Heart right ventricle (tissue), 16 donors: ENCODE measurements at regions not wholly inside any gene's neighbourhood (a gene's known extent, or its start where the extent isn't known, plus 50 kb on each side); places are given as distances from the start of the nearest gene placed in this dataset.
"Not testable (repeated sequence)": the region's sequence is repeated elsewhere in the genome, so short reads cannot be mapped to it uniquely, and the experiment has no call there.

Source experiments
- ATAC-seq, 8 donors: fragments of 200-7000 bp; cut with Tn5 transposase; one replicate each; pipeline ENCODE4 v1.9.1; 2020; ENCODE audit warnings: mild to moderate bottlenecking in 8 of 8, moderate library complexity in 8 of 8, moderate number of reproducible peaks in 1 of 8
- DNase-seq, 2 donors: peaks; one replicate each; pipeline ENCODE4 v3.0.0-alpha.2; 2020
- H3K27ac ChIP-seq, 10 donors: fragments of 200-600 bp; sonication (generic) in 2 of 10; one replicate each; pipeline versions ENCODE4 v1.5.0 to v1.8.0; 2020 to 2022; ENCODE audit warnings: mild to moderate bottlenecking in 3 of 10
- H3K27me3 ChIP-seq, 7 donors: fragments of 200-600 bp; one replicate each; pipeline ENCODE4 v1.8.0; 2021 to 2022; ENCODE audit warnings: mild to moderate bottlenecking in 2 of 7
- H3K36me3 ChIP-seq, 9 donors: fragments of 200-600 bp; sonication (generic) in 1 of 9; one replicate each; pipeline versions ENCODE4 v1.5.0 to v1.8.0; 2020 to 2022; ENCODE audit warnings: mild to moderate bottlenecking in 2 of 9
- H3K4me1 ChIP-seq, 9 donors: fragments of 200-600 bp; sonication (generic) in 1 of 9; one replicate each; pipeline versions ENCODE4 v1.5.0 to v1.8.0; 2020 to 2022; ENCODE audit warnings: mild to moderate bottlenecking in 4 of 9
- H3K4me3 ChIP-seq, 10 donors: fragments of 200-600 bp; sonication (generic) in 2 of 10; one replicate each; pipeline versions ENCODE4 v1.5.0 to v1.8.0; 2020 to 2022; ENCODE audit warnings: mild to moderate bottlenecking in 7 of 10, moderate library complexity in 2 of 10
- H3K9me3 ChIP-seq, 11 donors: fragments of 200-600 bp in 10 of 11; sonication (generic) in 2 of 11; one replicate each; pipeline versions ENCODE4 v1.5.0 to v1.8.0; 2013 to 2022; ENCODE audit warnings: mild to moderate bottlenecking in 2 of 11, control low read depth in 1 of 11, moderate library complexity in 1 of 11
- WGBS, 2 donors: extraction: QIAGEN DNeasy Blood & Tissue Kit; methylation state at CpG; one replicate each; pipeline ENCODE4 v1.1.7; 2013; ENCODE audit warnings: inconsistent platforms in 1 of 2; 5-methylcytosine and 5-hydroxymethylcytosine counted together
- intact Hi-C, 10 donors: fragments of 100-400 bp; cut with DNase I; formaldehyde crosslinking; loops; one replicate each; pipeline versions ENCODE4 v1.11.1 to v1.14.2; 2022
- TF ChIP-seq, protein P1 (sequence below), 9 donors: fragments of 200-600 bp; sonication (generic) in 2 of 9; IDR thresholded peaks; one replicate each; pipeline versions ENCODE4 v1.5.0 to v1.8.0; 2021 to 2022; ENCODE audit warnings: antibody characterized with exemption in 9 of 9, mild to moderate bottlenecking in 5 of 9, moderate library complexity in 1 of 9
- donor health status: Arrhythmogenic right ventricular cardiomyopathy.
- donor health status: ischemic (EF 13 %, LVEDD 7.1; RV severe dilation, severe dysfunction).
- donor health status: healthy with polysubstance abuse.
- donor health status: DM: no; HTN: yes; CAD: no.
- donor health status: DM: no; HTN: no; CAD: no.
- donor health status: ischemic (EF 25% LVEDD 6.9; RV normal size, moderate dysfunction).
- donor health status: ischemic (EF 25% LVEDD 5.7; RV mildly dilated, moderate dysfunction).
- donor health status: healthy.
- donor health status: DM: yes; HTN: yes; CAD: no.
- donor health status: Ischemic cardiomyopathy.
- donor health status: ischemic (EF 35%, LVEDD 5.7; RV mildly dilated, moderate dysfunction).
- donor health status: nonischemic (EF 11% LVEDD 7.7; RV severe dilation, severe dysfunction).
- donor health status: DM: yes; HTN: yes; CAD: no.
- donor health status: PGD.
- donor health status: ischemic (EF 29% LVEDD 5.4; RV normal size, mild dysfunction).
- donor health status: nonischemic (EF 23%, LVEDD 6.1; RV moderate dilation, normal function).

DNA sequence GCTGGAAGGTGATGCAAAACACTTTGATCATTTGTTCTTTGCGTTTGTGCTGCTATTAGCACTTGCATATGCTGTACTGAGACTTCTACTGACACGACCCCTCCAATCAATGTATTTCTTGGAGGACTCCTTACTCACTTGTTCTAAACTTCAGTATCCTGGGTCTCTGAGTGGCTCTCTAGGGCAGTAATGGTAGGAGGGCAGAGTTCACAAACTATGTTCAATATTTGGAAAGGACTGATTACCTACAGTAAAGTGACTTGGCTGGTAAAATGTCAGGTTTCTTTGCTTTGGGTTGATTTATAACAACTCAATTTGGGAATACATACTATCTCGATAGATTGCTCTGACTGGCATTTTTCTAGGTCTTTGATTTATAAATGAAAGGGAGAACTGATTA lies 93.7 kb downstream of the TRIM43 start:
- intact Hi-C loops = no loop called here
- no peaks in the 10 kb centered on the region for H3K36me3 ChIP-seq
- H3K27ac ChIP-seq = no peak overlapping the region
- DNase-seq (no peak), ATAC-seq (no peak)
- no peak overlapping the region for H3K4me3 ChIP-seq
- H3K4me1 ChIP-seq = peaks cover 0 to 23% (median 7%) of the 10 kb centered on the region in 9 donors
- TF ChIP-seq, protein P1, sequence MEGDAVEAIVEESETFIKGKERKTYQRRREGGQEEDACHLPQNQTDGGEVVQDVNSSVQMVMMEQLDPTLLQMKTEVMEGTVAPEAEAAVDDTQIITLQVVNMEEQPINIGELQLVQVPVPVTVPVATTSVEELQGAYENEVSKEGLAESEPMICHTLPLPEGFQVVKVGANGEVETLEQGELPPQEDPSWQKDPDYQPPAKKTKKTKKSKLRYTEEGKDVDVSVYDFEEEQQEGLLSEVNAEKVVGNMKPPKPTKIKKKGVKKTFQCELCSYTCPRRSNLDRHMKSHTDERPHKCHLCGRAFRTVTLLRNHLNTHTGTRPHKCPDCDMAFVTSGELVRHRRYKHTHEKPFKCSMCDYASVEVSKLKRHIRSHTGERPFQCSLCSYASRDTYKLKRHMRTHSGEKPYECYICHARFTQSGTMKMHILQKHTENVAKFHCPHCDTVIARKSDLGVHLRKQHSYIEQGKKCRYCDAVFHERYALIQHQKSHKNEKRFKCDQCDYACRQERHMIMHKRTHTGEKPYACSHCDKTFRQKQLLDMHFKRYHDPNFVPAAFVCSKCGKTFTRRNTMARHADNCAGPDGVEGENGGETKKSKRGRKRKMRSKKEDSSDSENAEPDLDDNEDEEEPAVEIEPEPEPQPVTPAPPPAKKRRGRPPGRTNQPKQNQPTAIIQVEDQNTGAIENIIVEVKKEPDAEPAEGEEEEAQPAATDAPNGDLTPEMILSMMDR (IDR thresholded peaks at IDR 0.05) = no peak
- no peaks in the 10 kb centered on the region for H3K27me3 ChIP-seq
- no peaks in the 10 kb centered on the region for H3K9me3 ChIP-seq
- WGBS, 2 donors = 84 to 90% methylated on average over 3 of the region's 3 CpGs

DNA sequence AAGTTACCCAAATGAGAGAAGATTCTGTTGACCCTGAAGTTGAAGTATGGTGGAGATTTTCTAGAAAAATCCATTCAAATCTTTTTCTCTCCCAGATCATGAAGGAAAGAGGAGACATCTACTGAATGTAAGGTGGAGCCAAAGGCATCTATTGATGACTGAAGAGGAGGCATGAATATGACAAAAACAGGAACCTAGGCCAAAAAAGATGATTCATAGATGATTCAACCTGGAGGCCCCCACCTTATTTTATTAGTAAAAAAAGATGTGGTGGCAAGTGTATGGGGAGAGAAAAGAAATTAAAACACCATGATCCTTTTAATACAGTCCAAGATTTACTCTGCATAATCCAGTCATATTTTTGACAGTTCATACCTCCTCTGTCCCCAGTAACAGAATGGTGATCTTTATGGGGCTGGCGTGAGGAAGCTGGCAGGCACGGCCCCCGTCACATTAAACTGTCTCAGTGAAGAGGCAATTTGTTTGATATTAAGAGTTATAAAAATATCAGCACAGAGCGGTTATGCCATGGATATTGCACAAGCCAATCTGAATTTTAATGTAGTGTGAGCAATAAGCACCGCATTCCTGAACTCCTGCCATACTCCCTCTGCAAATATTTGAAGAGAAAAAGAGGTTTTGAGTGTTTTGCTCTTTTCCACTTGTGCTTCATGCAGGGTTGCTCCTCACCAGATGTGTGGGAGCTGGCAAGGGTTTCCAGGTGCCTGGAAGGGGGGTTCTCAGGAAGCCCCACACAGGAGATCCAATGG lies 94.4 kb downstream of the TRIM43 start:
- intact Hi-C loops = not testable (repeated sequence)
- 70 to 79% methylated on average over 5 of the region's 5 CpGs for WGBS, 2 donors

DNA sequence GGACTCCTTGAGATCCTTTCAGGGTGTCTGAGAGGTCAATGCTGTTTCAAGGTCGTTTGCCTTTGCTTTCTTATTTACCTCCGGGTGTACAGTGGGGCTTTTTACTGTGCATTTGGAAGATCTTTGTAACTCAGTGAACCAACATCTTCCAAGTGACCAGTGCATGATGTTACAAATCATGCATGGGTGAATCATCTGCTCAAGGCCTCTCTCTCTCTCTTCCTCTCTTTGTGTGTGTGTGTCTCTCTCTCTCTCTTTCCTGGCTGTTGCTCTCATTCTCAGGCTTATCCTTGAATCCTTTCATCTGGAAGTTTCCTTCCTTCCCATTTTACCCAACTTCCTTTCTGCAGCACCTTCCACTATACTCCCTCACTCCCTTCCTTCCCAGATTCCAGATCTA lies 96.1 kb downstream of the TRIM43 start:
- H3K4me1 ChIP-seq, H3K9me3 ChIP-seq, H3K36me3 ChIP-seq, H3K27me3 ChIP-seq, ATAC-seq, H3K4me3 ChIP-seq, DNase-seq, H3K27ac ChIP-seq, intact Hi-C loops: not testable (repeated sequence)
- WGBS, 2 donors = 72 to 100% methylated on average over 1 to 2 of the region's 2 CpGs

More for the DNA sequence above, 94.4 kb downstream of the TRIM43 start:
- DNase-seq, H3K27ac ChIP-seq, ATAC-seq, H3K27me3 ChIP-seq, H3K4me3 ChIP-seq, H3K9me3 ChIP-seq, H3K36me3 ChIP-seq: not testable (repeated sequence)
- peaks cover 0 to 20% (median 7%) of the 10 kb centered on the region in 9 donors for H3K4me1 ChIP-seq

DNA sequence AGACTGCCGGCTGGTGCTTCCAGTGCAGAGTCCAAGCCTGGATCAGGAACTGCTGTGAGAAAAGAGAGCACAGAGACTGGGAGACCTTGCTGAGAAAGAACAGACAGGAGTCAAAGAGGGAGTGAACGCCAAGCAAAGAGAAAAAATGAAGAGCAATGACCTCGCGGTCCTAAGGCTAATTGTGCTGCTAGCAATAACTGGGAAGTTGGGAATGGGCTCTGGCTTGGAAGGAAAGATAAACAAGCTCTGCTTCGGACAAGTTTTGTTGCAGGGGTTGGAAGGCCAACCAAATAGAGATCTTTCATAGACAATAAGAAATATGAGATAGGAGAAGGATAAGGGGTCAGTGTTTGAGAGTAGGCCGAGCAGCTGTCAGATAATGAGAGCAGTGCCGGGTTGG lies 99.4 kb downstream of the TRIM43 start:
- ATAC-seq, intact Hi-C loops, H3K9me3 ChIP-seq, DNase-seq, H3K27me3 ChIP-seq, H3K4me3 ChIP-seq, H3K27ac ChIP-seq, H3K36me3 ChIP-seq: not testable (repeated sequence)
- H3K4me1 ChIP-seq = peaks cover 0 to 12% (median 4%) of the 10 kb centered on the region in 9 donors
- 74% methylated on average over 7 of the region's 7 CpGs for WGBS, 2 donors

DNA sequence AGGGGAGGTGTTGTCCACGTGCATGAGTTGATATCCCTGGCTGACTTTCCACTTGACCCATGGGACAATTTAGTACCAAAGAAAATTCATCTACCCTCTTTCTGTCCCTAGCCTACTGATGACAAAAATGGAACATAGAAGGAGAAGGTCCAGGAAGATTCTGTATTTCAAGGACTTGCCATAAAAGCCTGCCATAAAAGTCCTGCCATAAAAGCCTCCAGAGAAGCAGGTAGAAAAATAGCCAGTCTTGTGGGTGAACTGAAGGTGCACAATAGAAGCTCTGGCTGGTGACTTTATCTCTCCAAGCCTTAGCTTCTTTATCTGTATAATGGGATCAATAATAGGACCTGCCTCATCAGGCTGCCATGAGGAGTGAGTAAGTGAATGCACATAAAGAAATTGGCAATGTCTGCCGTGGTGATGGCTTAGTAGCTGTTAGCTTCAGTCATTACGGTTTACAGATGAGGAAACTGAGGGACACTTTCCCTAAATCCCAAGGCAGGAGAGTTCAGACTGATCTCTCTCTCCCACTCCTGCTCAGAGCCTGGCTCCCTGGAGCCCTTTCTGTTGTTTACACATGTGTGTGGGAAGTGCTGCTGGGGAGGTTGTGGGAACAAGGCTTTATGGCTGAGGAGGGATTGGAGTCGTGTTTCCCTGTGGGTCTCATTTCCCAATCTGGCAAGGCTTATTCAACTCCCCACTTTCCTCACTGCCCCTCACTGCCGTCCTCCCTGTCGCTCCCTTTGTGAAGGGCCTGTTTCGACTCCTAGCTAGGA lies 101.5 kb downstream of the TRIM43 start:
- H3K36me3 ChIP-seq, H3K4me3 ChIP-seq, intact Hi-C loops, H3K9me3 ChIP-seq, DNase-seq, H3K27ac ChIP-seq, H3K27me3 ChIP-seq: not testable (repeated sequence)
- H3K4me1 ChIP-seq = peaks cover 0 to 13% (median 4%) of the 10 kb centered on the region in 9 donors
- ATAC-seq = peak in 1 of 8 donors; percentile 45
- WGBS, 2 donors = 69 to 74% methylated on average over 7 of the region's 7 CpGs

DNA sequence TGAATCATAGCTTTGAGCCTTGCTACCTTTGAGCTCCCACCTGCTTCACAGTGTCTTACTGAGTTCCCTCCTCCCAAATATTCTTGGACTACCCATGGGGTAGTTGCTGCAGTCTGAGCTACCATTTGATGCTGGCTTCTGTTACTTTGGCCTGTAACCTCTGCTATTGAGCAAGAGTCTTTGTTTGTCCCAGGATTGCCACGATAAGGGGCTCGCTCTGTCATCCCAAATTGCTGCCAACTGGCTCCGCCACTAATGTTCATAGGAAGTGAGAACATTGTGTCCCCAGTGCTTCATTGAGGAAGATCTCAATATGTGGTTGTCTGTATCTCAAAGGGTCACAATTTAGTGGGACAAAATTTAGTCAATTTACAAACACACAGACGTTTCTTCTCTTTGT lies 103.8 kb downstream of the TRIM43 start:
- intact Hi-C loops = no loop called here
- 41 to 54% methylated on average over 4 of the region's 4 CpGs for WGBS, 2 donors

More for the DNA sequence above, 103.8 kb downstream of the TRIM43 start:
- no peaks in the 10 kb centered on the region for H3K9me3 ChIP-seq
- peak; percentile 17 to 69 for DNase-seq
- H3K4me3 ChIP-seq = no peak overlapping the region
- peaks cover 0 to 13% (median 4%) of the 10 kb centered on the region in 9 donors for H3K4me1 ChIP-seq
- H3K36me3 ChIP-seq = no peaks in the 10 kb centered on the region
- peak in 7 of 8 donors; percentile 49 to 92 (median 66) for ATAC-seq
- TF ChIP-seq, protein P1 (IDR thresholded peaks at IDR 0.05) = no peak
- peaks cover 0 to 15% (median 0%) of the 10 kb centered on the region in 7 donors for H3K27me3 ChIP-seq
- no peak overlapping the region for H3K27ac ChIP-seq
